HG02642 (cell line): ENCODE measurements at regions not wholly inside any gene's neighbourhood (a gene's known extent, or its start where the extent isn't known, plus 50 kb on each side); places are given as distances from the start of the nearest gene placed in this dataset.
"Not testable (repeated sequence)": the region's sequence is repeated elsewhere in the genome, so short reads cannot be mapped to it uniquely, and the experiment has no call there.

Experiments used
- ATAC-seq: cut with Tn5 transposase; IDR thresholded peaks from one replicate; pipeline ENCODE4 v1.9.1; 2021; ENCODE audit warnings: mild to moderate bottlenecking; ENCODE audit not compliant: unreplicated experiment, poor library complexity

GRCh38 chr13:63901630-63902029, 2486.0 kb upstream of the PCDH20 start:
- no peak for ATAC-seq

- no peak for ATAC-seq
These were observed 2484.8 kb upstream of the PCDH20 start for GRCh38 chr13:63900406-63900805.

- no peak for ATAC-seq
These were observed 2480.7 kb upstream of the PCDH20 start for GRCh38 chr13:63896321-63896720.

GRCh38 chr13:63882052-63882451, 2466.4 kb upstream of the PCDH20 start:
- ATAC-seq, result no peak

- ATAC-seq, result no peak
These were observed 2465.1 kb upstream of the PCDH20 start for GRCh38 chr13:63880705-63881104.

- no peak for ATAC-seq
These were observed 2458.3 kb upstream of the PCDH20 start for GRCh38 chr13:63873936-63874335.

- no peak for ATAC-seq
These were observed 2448.7 kb upstream of the PCDH20 start for GRCh38 chr13:63864171-63864902.

GRCh38 chr13:63855457-63856118, 2439.9 kb upstream of the PCDH20 start:
- ATAC-seq, result no peak

- no peak for ATAC-seq
These were observed 2438.2 kb upstream of the PCDH20 start for GRCh38 chr13:63853816-63854215.

GRCh38 chr13:63851526-63851925, 2435.9 kb upstream of the PCDH20 start:
- no peak for ATAC-seq

GRCh38 chr13:63843766-63844699, 2428.4 kb upstream of the PCDH20 start:
- ATAC-seq, result no peak

GRCh38 chr13:63842102-63842501, 2426.5 kb upstream of the PCDH20 start:
- ATAC-seq, result no peak

GRCh38 chr13:63840551-63841421, 2425.1 kb upstream of the PCDH20 start:
- no peak for ATAC-seq

GRCh38 chr13:63838366-63839110, 2422.9 kb upstream of the PCDH20 start:
- no peak for ATAC-seq

GRCh38 chr13:63837701-63838100, 2422.1 kb upstream of the PCDH20 start:
- not testable (repeated sequence) for ATAC-seq

GRCh38 chr13:63829609-63830008, 2414.0 kb upstream of the PCDH20 start:
- not testable (repeated sequence) for ATAC-seq

- not testable (repeated sequence) for ATAC-seq
These were observed 2406.1 kb upstream of the PCDH20 start for GRCh38 chr13:63821785-63822184.

GRCh38 chr13:63811428-63812004, 2395.9 kb upstream of the PCDH20 start:
- ATAC-seq, result not testable (repeated sequence)

GRCh38 chr13:63791134-63791533, 2375.5 kb upstream of the PCDH20 start:
- ATAC-seq, result not testable (repeated sequence)
